Left ventricle myocardium inferior (tissue), 1 donor: ENCODE measurements at regions not wholly inside any gene's neighbourhood (a gene's known extent, or its start where the extent isn't known, plus 50 kb on each side); places are given as distances from the start of the nearest gene placed in this dataset.

Experiments used
- DNase-seq: peaks from one replicate; pipeline ENCODE4 v3.0.0-alpha.2; 2020
- H3K27ac ChIP-seq: fragments of 200-600 bp; replicated peaks from 2 replicates; pipeline ENCODE4 v1.8.0; 2021
- H3K27me3 ChIP-seq: fragments of 200-600 bp; 2 replicates; pipeline ENCODE4 v1.8.0; 2021; ENCODE audit warnings: low read depth
- H3K36me3 ChIP-seq: fragments of 200-600 bp; 2 replicates; pipeline ENCODE4 v1.8.0; 2021
- H3K4me1 ChIP-seq: fragments of 200-600 bp; 2 replicates; pipeline ENCODE4 v1.8.0; 2021
- H3K4me3 ChIP-seq: fragments of 200-600 bp; 2 replicates; pipeline ENCODE4 v1.8.0; 2021; ENCODE audit warnings: mild to moderate bottlenecking, moderate library complexity
- H3K9me3 ChIP-seq: fragments of 200-600 bp; replicated peaks from 2 replicates; pipeline ENCODE4 v1.8.0; 2021
- CTCF ChIP-seq: fragments of 200-600 bp; IDR thresholded peaks from 2 replicates; pipeline ENCODE4 v1.8.0; 2021; ENCODE audit warnings: antibody characterized with exemption, mild to moderate bottlenecking, borderline replicate concordance
- intact Hi-C: fragments of 100-400 bp; cut with micrococcal nuclease; formaldehyde crosslinking; loops from one replicate; pipeline ENCODE4 v1.11.0; 2022
- donor health status: DM: no; HTN: yes; CAD: no; lungs with severe emphysema.

GRCh38 chr13:109650861-109651260, 135.5 kb downstream of the IRS2 start:
- Histone ChIP-seq H3K27ac (no peak overlapping the region), H3K4me1 (peaks cover 14% of the 10 kb centered on the region), H3K36me3 (no peaks in the 10 kb centered on the region), H3K9me3 (no peaks in the 10 kb centered on the region), H3K27me3 (peaks cover 36% of the 10 kb centered on the region), H3K4me3 (no peak overlapping the region)
- no peak for DNase-seq
- intact Hi-C loops: no loop called here
- TF ChIP-seq CTCF: no peak

GRCh38 chr13:109649713-109650112, 136.7 kb downstream of the IRS2 start:
- DNase-seq: no peak
- H3K27ac ChIP-seq: no peak overlapping the region
- peaks cover 4% of the 10 kb centered on the region for H3K4me1 ChIP-seq
- peaks cover 27% of the 10 kb centered on the region for H3K27me3 ChIP-seq
- H3K9me3 ChIP-seq: no peaks in the 10 kb centered on the region
- no peak for TF ChIP-seq CTCF
- intact Hi-C loops: no loop called here
- H3K36me3 ChIP-seq: no peaks in the 10 kb centered on the region
- no peak overlapping the region for H3K4me3 ChIP-seq

- no peak overlapping the region for H3K4me3 ChIP-seq
- intact Hi-C loops: no loop called here
- no peaks in the 10 kb centered on the region for H3K9me3 ChIP-seq
- H3K27me3 ChIP-seq: peaks cover 18% of the 10 kb centered on the region
- no peak overlapping the region for H3K27ac ChIP-seq
- H3K4me1 ChIP-seq: peaks cover 4% of the 10 kb centered on the region
- no peak for DNase-seq
- no peaks in the 10 kb centered on the region for H3K36me3 ChIP-seq
- TF ChIP-seq CTCF: no peak
Measured at GRCh38 chr13:109647699-109648098, 138.7 kb downstream of the IRS2 start.

GRCh38 chr13:109647053-109647452, 139.3 kb downstream of the IRS2 start:
- no peaks in the 10 kb centered on the region for H3K36me3 ChIP-seq
- H3K27ac ChIP-seq: no peak overlapping the region
- H3K4me3 ChIP-seq: no peak overlapping the region
- no peaks in the 10 kb centered on the region for H3K4me1 ChIP-seq
- DNase-seq: no peak
- intact Hi-C loops: no loop called here
- no peaks in the 10 kb centered on the region for H3K9me3 ChIP-seq
- no peak for TF ChIP-seq CTCF
- H3K27me3 ChIP-seq: peaks cover 18% of the 10 kb centered on the region

- TF ChIP-seq CTCF: no peak
- Histone ChIP-seq H3K27ac (no peak overlapping the region), H3K4me1 (no peaks in the 10 kb centered on the region), H3K27me3 (peaks cover 18% of the 10 kb centered on the region), H3K9me3 (peaks cover 6% of the 10 kb centered on the region), H3K36me3 (no peaks in the 10 kb centered on the region), H3K4me3 (no peak overlapping the region)
- intact Hi-C loops: no loop called here
- no peak for DNase-seq
Measured at GRCh38 chr13:109646423-109646822, 140.0 kb downstream of the IRS2 start.

- H3K27me3 ChIP-seq: peaks cover 18% of the 10 kb centered on the region
- H3K36me3 ChIP-seq: no peaks in the 10 kb centered on the region
- no peak for TF ChIP-seq CTCF
- no peaks in the 10 kb centered on the region for H3K4me1 ChIP-seq
- H3K4me3 ChIP-seq: no peak overlapping the region
- intact Hi-C loops: no loop called here
- no peak for DNase-seq
- no peak overlapping the region for H3K27ac ChIP-seq
- H3K9me3 ChIP-seq: peaks cover 12% of the 10 kb centered on the region
Measured at GRCh38 chr13:109645831-109646230, 140.6 kb downstream of the IRS2 start.
